Calu3 (cell line): ENCODE measurements at regions not wholly inside any gene's neighbourhood (a gene's known extent, or its start where the extent isn't known, plus 50 kb on each side); places are given as distances from the start of the nearest gene placed in this dataset.

Source experiments
- BruUV-seq: library from RNA; stranded (reverse); fragments of 400-500 nt; replicated peaks from 2 replicates; lab custom pipeline; 2021; lab: Mats Ljungman, UMichigan
- CTCF ChIA-PET: fragments of 300-600 bp; sonication (Branson Sonifier 250); formaldehyde crosslinking; loops from one replicate; lab custom pipeline; 2022; ENCODE audit warnings: antibody characterized with exemption; lab: Charles Lee
- DNase-seq: peaks from one replicate; pipeline ENCODE4 v3.0.0; 2022
- H3K27ac Mint-ChIP-seq: one replicate; pipeline ENCODE4 v1.8.0; 2022; ENCODE audit warnings: mixed read lengths; ENCODE audit not compliant: unreplicated experiment
- H3K27me3 Mint-ChIP-seq: one replicate; pipeline ENCODE4 v1.8.0; 2022; ENCODE audit warnings: mixed read lengths; ENCODE audit not compliant: unreplicated experiment
- H3K36me3 Mint-ChIP-seq: one replicate; pipeline ENCODE4 v1.8.0; 2022; ENCODE audit warnings: mild to moderate bottlenecking, moderate library complexity, mixed read lengths; ENCODE audit not compliant: insufficient read depth, unreplicated experiment
- H3K4me1 Mint-ChIP-seq: one replicate; pipeline ENCODE4 v1.8.0; 2022; ENCODE audit warnings: mild to moderate bottlenecking, low read depth, mixed read lengths; ENCODE audit not compliant: unreplicated experiment
- H3K4me3 Mint-ChIP-seq: one replicate; pipeline ENCODE4 v1.8.0; 2022; ENCODE audit warnings: mild to moderate bottlenecking, low read depth, moderate library complexity, mixed read lengths; ENCODE audit not compliant: unreplicated experiment
- H3K9me3 Mint-ChIP-seq: one replicate; pipeline ENCODE4 v1.8.0; 2022; ENCODE audit warnings: low read depth, mixed read lengths; ENCODE audit not compliant: unreplicated experiment
- intact Hi-C: fragments of 100-400 bp; cut with micrococcal nuclease; formaldehyde crosslinking; loops from one replicate; pipeline ENCODE4 v1.10.0; 2022; ENCODE audit not compliant: unreplicated experiment
- TF ChIP-seq, protein P1 (sequence below): fragments of 200-600 bp; IDR thresholded peaks from one replicate; pipeline ENCODE4 v1.8.0; 2022; ENCODE audit warnings: antibody characterized with exemption; ENCODE audit not compliant: unreplicated experiment

DNA sequence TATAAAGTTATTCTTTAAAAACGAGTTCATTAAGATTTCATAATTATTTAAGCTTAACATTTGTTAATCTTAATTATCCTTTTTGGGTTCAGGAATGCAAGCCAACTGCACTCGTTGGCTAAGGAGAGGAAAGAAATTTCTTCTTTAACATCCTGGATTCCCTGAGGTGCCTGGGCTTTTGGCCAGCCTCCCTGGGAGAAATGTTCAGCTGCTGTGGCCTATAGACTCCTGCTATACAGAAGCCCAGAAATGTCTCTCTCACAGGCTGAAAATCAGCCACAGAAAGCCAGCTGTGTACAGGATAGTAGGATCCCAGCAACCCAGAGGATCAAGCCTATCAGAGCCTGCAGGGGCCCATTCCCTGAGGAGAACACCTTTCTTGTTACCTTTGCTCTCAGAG, 430.3 kb downstream of the XIRP2 start:
- intact Hi-C loops, result no loop called here
- no peak overlapping the region for H3K4me3 Mint-ChIP-seq
- no peaks in the 10 kb centered on the region for H3K4me1 Mint-ChIP-seq
- TF ChIP-seq, protein P1, sequence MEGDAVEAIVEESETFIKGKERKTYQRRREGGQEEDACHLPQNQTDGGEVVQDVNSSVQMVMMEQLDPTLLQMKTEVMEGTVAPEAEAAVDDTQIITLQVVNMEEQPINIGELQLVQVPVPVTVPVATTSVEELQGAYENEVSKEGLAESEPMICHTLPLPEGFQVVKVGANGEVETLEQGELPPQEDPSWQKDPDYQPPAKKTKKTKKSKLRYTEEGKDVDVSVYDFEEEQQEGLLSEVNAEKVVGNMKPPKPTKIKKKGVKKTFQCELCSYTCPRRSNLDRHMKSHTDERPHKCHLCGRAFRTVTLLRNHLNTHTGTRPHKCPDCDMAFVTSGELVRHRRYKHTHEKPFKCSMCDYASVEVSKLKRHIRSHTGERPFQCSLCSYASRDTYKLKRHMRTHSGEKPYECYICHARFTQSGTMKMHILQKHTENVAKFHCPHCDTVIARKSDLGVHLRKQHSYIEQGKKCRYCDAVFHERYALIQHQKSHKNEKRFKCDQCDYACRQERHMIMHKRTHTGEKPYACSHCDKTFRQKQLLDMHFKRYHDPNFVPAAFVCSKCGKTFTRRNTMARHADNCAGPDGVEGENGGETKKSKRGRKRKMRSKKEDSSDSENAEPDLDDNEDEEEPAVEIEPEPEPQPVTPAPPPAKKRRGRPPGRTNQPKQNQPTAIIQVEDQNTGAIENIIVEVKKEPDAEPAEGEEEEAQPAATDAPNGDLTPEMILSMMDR, result no peak
- no peak for DNase-seq
- no peaks in the 10 kb centered on the region for H3K36me3 Mint-ChIP-seq
- H3K27ac Mint-ChIP-seq, result no peak overlapping the region
- no peaks in the 10 kb centered on the region for H3K9me3 Mint-ChIP-seq
- CTCF ChIA-PET, result no interaction called here
- BruUV-seq, result no TSS peak
- H3K27me3 Mint-ChIP-seq, result no peaks in the 10 kb centered on the region

DNA sequence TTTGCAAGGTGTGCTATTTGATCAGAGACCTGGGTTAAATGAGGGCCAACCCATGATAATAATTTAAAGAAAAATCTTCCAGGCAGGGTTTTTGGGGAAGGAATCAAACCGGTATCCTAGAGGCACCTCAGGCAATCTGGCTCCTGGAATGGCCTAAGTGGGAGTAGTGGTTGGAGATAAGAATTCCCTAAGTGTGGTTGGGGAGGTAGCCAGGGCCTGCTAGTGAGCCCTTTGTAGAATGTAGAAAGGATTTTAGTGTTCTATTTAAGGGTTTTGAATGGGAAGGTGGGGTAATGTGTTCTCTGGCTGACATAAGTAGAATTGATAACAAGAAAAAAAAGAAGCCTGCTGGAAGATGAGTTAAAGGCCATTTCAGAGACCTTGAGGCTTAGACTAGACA, 422.2 kb downstream of the XIRP2 start:
- intact Hi-C loops, result no loop called here
- DNase-seq, result no peak
- Mint-ChIP-seq H3K9me3 (no peaks in the 10 kb centered on the region), H3K36me3 (no peaks in the 10 kb centered on the region), H3K27me3 (no peaks in the 10 kb centered on the region), H3K4me3 (no peak overlapping the region), H3K27ac (no peak overlapping the region), H3K4me1 (no peaks in the 10 kb centered on the region)
- CTCF ChIA-PET, result no interaction called here
- no TSS peak for BruUV-seq
- TF ChIP-seq, protein P1, result no peak
